Endothelial cell of umbilical vein (primary cell): ENCODE measurements at regions not wholly inside any gene's neighbourhood (a gene's known extent, or its start where the extent isn't known, plus 50 kb on each side); places are given as distances from the start of the nearest gene placed in this dataset.

ENCODE experiments used
- CTCF ChIP-seq, 2 donors: IDR thresholded peaks; 1 replicate in 1 of 2; 2 replicates in 1 of 2; pipeline ENCODE4 v1.5.1; 2011; ENCODE audit warnings: low read length in 2 of 2, mild to moderate bottlenecking in 2 of 2, moderate library complexity in 2 of 2, control low read depth in 1 of 2, inconsistent platforms in 1 of 2, low read depth in 1 of 2; ENCODE audit not compliant: insufficient read depth in 1 of 2; ENCODE audit errors: extremely low read depth in 1 of 2
- EZH2 ChIP-seq: IDR thresholded peaks from 2 replicates; pipeline ENCODE4 v1.6.1; 2012; ENCODE audit warnings: borderline replicate concordance, low read depth, mild to moderate bottlenecking, moderate library complexity, low read length, inconsistent platforms; ENCODE audit not compliant: severe bottlenecking
- FOS ChIP-seq: IDR thresholded peaks from 2 replicates; pipeline ENCODE4 v1.6.1; 2011; ENCODE audit warnings: mild to moderate bottlenecking, low read length, moderate library complexity, borderline replicate concordance; ENCODE audit not compliant: insufficient read depth
- GATA2 ChIP-seq: IDR thresholded peaks from 2 replicates; pipeline ENCODE4 v1.7.0; 2011; ENCODE audit warnings: low read depth, mild to moderate bottlenecking, moderate library complexity, mixed read lengths, low read length; ENCODE audit not compliant: insufficient read length, insufficient read depth
- POLR2A ChIP-seq: IDR thresholded peaks from 2 replicates; pipeline ENCODE4 v1.6.1; 2012; ENCODE audit warnings: low read depth, mild to moderate bottlenecking, control low read depth, low read length
- POLR2AphosphoS5 ChIP-seq: IDR thresholded peaks from 2 replicates; pipeline ENCODE4 v1.6.1; 2012; ENCODE audit warnings: low read depth, mild to moderate bottlenecking, control low read depth, low read length, moderate library complexity; ENCODE audit not compliant: insufficient read depth

- TF ChIP-seq POLR2A: no peak
- no peak for TF ChIP-seq CTCF (IDR thresholded peaks at IDR 0.05; ENCODE audit: extremely low read depth in 1 of 2, insufficient read depth in 1 of 2, low read depth in 1 of 2, low read length in 2 of 2)
- no peak for TF ChIP-seq POLR2AphosphoS5
- TF ChIP-seq EZH2: no peak
- no peak for TF ChIP-seq FOS
- TF ChIP-seq GATA2: no peak
Measured at GRCh38 chr12:47610686-47611252, 95.1 kb downstream of the RPAP3 start.
